ENCODE measurements at regions not wholly inside any gene's neighbourhood (a gene's known extent, or its start where the extent isn't known, plus 50 kb on each side); places are given as distances from the start of the nearest gene placed in this dataset.

GRCh38 chr2:195602687-195603086 lies 54.3 kb upstream of the SLC39A10 start:
- Histone ChIP-seq H3K27me3 (ENCODE audit: control insufficient read depth in 2 of 2, insufficient read depth in 2 of 2, low read length in 2 of 2) (no peaks in the 10 kb centered on the region), H3K27ac (ENCODE audit: insufficient read depth, low read depth, low read length) (no peak overlapping the region), H3K79me2 (ENCODE audit: control insufficient read depth, insufficient read depth, low read length) (no peaks in the 10 kb centered on the region), H3K4me3 (replicated peaks in 1 of 3; ENCODE audit: insufficient read depth in 1 of 3, low read depth in 1 of 3, low read length in 3 of 3) (no peak overlapping the region), H3K9me3 (replicated peaks; ENCODE audit: control insufficient read depth, insufficient read depth, low read length) (no peaks in the 10 kb centered on the region), H3K36me3 (ENCODE audit: control insufficient read depth in 2 of 2, extremely low read depth in 1 of 2, insufficient read depth in 2 of 2, low read length in 2 of 2) (no peaks in the 10 kb centered on the region), H4K20me1 (replicated peaks; ENCODE audit: control insufficient read depth, extremely low read depth, insufficient read depth, low read length) (no peaks in the 10 kb centered on the region), H3K9me1 (replicated peaks; ENCODE audit: control insufficient read depth, extremely low read depth, insufficient read depth, low read length) (no peaks in the 10 kb centered on the region), H3K4me1 (ENCODE audit: control insufficient read depth, extremely low read depth, insufficient read depth, low read length) (no peaks in the 10 kb centered on the region), H3K4me2 (ENCODE audit: insufficient read depth, low read length) (no peak overlapping the region), H3K9ac (replicated peaks; ENCODE audit: extremely low read depth, insufficient read depth, low read length) (no peak overlapping the region), H2AFZ (ENCODE audit: low read depth, low read length) (no peak overlapping the region)
- intact Hi-C loops (cut with micrococcal nuclease): no loop called here
- ChIA-PET POLR2A (no interaction called here), CTCF (interaction anchor here (0.7 kb wide), 1 partner anchor 994 kb away, joined by 3 read pairs; no protein-coding TSS in a partner anchor)
- DNase-seq (ENCODE audit: low read depth, low spot score) (no peak), FAIRE-seq (no peak)
- no TSS peak for BruUV-seq (replicated peaks)
- dilution Hi-C loops (cut with MboI; ENCODE audit: extremely low pct_ligation_motif_present, low sequenced_read_pairs): no loop called here
- TF ChIP-seq CTCF (IDR thresholded peaks at IDR 0.05; ENCODE audit: extremely low read depth in 1 of 2, insufficient read depth in 1 of 2, low read depth in 1 of 2, low read length in 2 of 2): no peak
- TF ChIP-seq POLR2A (IDR thresholded peaks at IDR 0.05; ENCODE audit: low read depth, low read length): no peak
- no peak for TF ChIP-seq JUN (IDR thresholded peaks at IDR 0.05; ENCODE audit: borderline replicate concordance, insufficient read depth, insufficient read length, low read depth)
- TF ChIP-seq MYC (IDR thresholded peaks at IDR 0.05; ENCODE audit: low read depth, low read length): no peak
- no peak for TF ChIP-seq EZH2 (IDR thresholded peaks at IDR 0.05; ENCODE audit: borderline replicate concordance, low read depth, low read length, severe bottlenecking)
- no peak for TF ChIP-seq MAX (IDR thresholded peaks at IDR 0.05; ENCODE audit: insufficient read depth, insufficient read length)
- TF ChIP-seq POLR2AphosphoS5 (IDR thresholded peaks at IDR 0.05; ENCODE audit: insufficient read depth, low read depth, low read length): no peak
- TF ChIP-seq GATA2 (IDR thresholded peaks at IDR 0.05; ENCODE audit: insufficient read depth, insufficient read length, low read depth, low read length): no peak
- no peak for TF ChIP-seq FOS (IDR thresholded peaks at IDR 0.05; ENCODE audit: borderline replicate concordance, insufficient read depth, low read length)

Data from endothelial cell of umbilical vein (primary cell).